ENCODE measurements at regions not wholly inside any gene's neighbourhood (a gene's known extent, or its start where the extent isn't known, plus 50 kb on each side); places are given as distances from the start of the nearest gene placed in this dataset.

DNA sequence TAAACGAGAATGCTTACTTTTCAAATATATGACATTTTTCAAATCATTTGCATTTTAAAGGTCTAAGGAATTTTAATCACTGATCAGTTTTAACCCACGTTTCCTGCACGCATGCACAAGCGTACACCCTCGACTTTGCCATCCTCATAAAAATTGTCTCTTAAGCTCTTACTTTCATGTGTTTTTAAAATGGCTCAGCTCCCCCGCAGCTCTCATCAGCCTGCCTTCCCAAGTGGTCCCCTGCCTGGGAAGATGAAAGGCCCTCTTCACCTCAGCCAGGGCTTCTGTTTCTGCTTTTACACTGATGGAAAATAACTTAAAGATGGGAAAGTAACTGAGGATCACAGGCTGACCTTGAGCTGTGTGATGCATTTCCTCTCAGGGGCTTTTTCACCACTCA lies 131.6 kb upstream of the LSM8 start:
- TF ChIP-seq, protein P1, sequence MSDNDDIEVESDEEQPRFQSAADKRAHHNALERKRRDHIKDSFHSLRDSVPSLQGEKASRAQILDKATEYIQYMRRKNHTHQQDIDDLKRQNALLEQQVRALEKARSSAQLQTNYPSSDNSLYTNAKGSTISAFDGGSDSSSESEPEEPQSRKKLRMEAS (IDR thresholded peaks at IDR 0.05): no peak
- TF ChIP-seq TCF12 (IDR thresholded peaks at IDR 0.05; ENCODE audit: low read depth) (no peak), EP300 (IDR thresholded peaks at IDR 0.05; ENCODE audit: borderline replicate concordance) (no peak), CEBPB (IDR thresholded peaks at IDR 0.05) (no peak), TAF1 (IDR thresholded peaks at IDR 0.05; ENCODE audit: low read depth) (no peak), RAD21 (IDR thresholded peaks at IDR 0.05; ENCODE audit: low read depth) (no peak), EGR1 (IDR thresholded peaks at IDR 0.05) (no peak), TEAD4 (IDR thresholded peaks at IDR 0.05) (no peak), NFIC (IDR thresholded peaks at IDR 0.05) (no peak), FOXM1 (IDR thresholded peaks at IDR 0.05; ENCODE audit: borderline replicate concordance, low read depth) (no peak), CREB1 (IDR thresholded peaks at IDR 0.05; ENCODE audit: low read depth) (no peak)
- TF ChIP-seq, protein P2, sequence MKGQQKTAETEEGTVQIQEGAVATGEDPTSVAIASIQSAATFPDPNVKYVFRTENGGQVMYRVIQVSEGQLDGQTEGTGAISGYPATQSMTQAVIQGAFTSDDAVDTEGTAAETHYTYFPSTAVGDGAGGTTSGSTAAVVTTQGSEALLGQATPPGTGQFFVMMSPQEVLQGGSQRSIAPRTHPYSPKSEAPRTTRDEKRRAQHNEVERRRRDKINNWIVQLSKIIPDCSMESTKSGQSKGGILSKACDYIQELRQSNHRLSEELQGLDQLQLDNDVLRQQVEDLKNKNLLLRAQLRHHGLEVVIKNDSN (IDR thresholded peaks at IDR 0.05): no peak
